Keratinocyte (primary cell): ENCODE measurements at regions not wholly inside any gene's neighbourhood (a gene's known extent, or its start where the extent isn't known, plus 50 kb on each side); places are given as distances from the start of the nearest gene placed in this dataset.

Source experiments
- EZH2 ChIP-seq: IDR thresholded peaks from one replicate; pipeline ENCODE4 v1.6.1; 2012; ENCODE audit warnings: inconsistent platforms, mild to moderate bottlenecking, low read length, moderate library complexity
- TF ChIP-seq, protein P1 (sequence below), 3 experiments: IDR thresholded peaks in 1 of 3; conservative IDR thresholded peaks in 1 of 3; optimal IDR thresholded peaks in 1 of 3; 2 replicates in 2 of 3; 3 replicates in 1 of 3; pipeline versions ENCODE3 to v1.5.1; 2011; ENCODE audit warnings: low read length in 3 of 3, mild to moderate bottlenecking in 3 of 3, moderate library complexity in 2 of 3, control low read depth in 1 of 3, inconsistent platforms in 1 of 3; ENCODE audit not compliant: insufficient read depth in 2 of 3; ENCODE audit errors: extremely low read depth in 1 of 3

DNA sequence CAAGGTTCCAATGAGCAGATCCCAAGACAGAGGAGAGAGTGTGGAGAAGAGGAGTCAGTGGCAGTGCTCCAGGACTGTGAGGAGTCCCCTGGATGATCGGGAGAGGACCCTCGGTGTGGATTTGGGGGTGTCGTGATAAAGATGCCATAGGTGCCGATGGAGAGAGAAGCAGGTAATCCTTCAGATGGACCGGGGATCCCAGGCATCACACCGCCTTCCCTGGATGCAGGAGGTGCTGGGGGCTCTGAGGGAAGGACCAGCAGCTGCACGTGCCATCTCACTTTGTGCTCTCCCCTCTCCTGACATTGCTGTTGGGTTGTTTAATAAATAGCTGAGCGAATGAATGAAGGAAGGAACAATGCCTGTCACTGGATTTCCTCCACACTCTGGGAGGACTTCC, 744.1 kb downstream of the BRD1 start:
- TF ChIP-seq, protein P1, sequence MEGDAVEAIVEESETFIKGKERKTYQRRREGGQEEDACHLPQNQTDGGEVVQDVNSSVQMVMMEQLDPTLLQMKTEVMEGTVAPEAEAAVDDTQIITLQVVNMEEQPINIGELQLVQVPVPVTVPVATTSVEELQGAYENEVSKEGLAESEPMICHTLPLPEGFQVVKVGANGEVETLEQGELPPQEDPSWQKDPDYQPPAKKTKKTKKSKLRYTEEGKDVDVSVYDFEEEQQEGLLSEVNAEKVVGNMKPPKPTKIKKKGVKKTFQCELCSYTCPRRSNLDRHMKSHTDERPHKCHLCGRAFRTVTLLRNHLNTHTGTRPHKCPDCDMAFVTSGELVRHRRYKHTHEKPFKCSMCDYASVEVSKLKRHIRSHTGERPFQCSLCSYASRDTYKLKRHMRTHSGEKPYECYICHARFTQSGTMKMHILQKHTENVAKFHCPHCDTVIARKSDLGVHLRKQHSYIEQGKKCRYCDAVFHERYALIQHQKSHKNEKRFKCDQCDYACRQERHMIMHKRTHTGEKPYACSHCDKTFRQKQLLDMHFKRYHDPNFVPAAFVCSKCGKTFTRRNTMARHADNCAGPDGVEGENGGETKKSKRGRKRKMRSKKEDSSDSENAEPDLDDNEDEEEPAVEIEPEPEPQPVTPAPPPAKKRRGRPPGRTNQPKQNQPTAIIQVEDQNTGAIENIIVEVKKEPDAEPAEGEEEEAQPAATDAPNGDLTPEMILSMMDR (optimal IDR thresholded peaks at IDR 0.05 in 1 of 3, IDR thresholded peaks at IDR 0.05 in 1 of 3, conservative IDR thresholded peaks at IDR 0.05 in 1 of 3; ENCODE audit: extremely low read depth in 1 of 3, insufficient read depth in 2 of 3, low read length in 3 of 3), result no peak
- no peak for TF ChIP-seq EZH2
